ENCODE measurements at regions not wholly inside any gene's neighbourhood (a gene's known extent, or its start where the extent isn't known, plus 50 kb on each side); places are given as distances from the start of the nearest gene placed in this dataset.
"Not testable (repeated sequence)": the region's sequence is repeated elsewhere in the genome, so short reads cannot be mapped to it uniquely, and the experiment has no call there.

- H3K4me3 Mint-ChIP-seq; H3K27ac Mint-ChIP-seq; H3K9me3 ChIP-seq (ENCODE audit: control insufficient read depth, insufficient read depth, low read length): not testable (repeated sequence)
These were observed 290.1 kb downstream of the ZNF716 start for GRCh38 chr7:57740126-57740525.

GRCh38 chr7:57769131-57769530 lies 319.2 kb downstream of the ZNF716 start:
- no peak overlapping the region for H3K4me3 Mint-ChIP-seq
- H3K36me3 Mint-ChIP-seq = no peaks in the 10 kb centered on the region
- no peaks in the 10 kb centered on the region for H3K27me3 Mint-ChIP-seq (ENCODE audit: low read depth in 2 of 2)
- no peaks in the 10 kb centered on the region for H3K27me3 ChIP-seq (ENCODE audit: control insufficient read depth, insufficient read depth, low read length)
- TF ChIP-seq CTCF (IDR thresholded peaks at IDR 0.05) = no peak
- H3K27ac Mint-ChIP-seq = no peak overlapping the region
- no peak overlapping the region for H3K4me3 ChIP-seq (ENCODE audit: low read length)
- 77% methylated on average over 5 of the region's 5 CpGs for WGBS (ENCODE audit: insufficient coverage)
- H3K27ac ChIP-seq (ENCODE audit: low read length) = no peak overlapping the region
- DNase-seq (no peak), ATAC-seq (no peak)
- intact Hi-C loops (cut with micrococcal nuclease) = no loop called here
- H3K9me3 ChIP-seq (ENCODE audit: control insufficient read depth, insufficient read depth, low read length) = peaks cover 42% of the 10 kb centered on the region
- H3K9me3 Mint-ChIP-seq = peaks cover 8 to 24% of the 10 kb centered on the region in 2 donors
- no peaks in the 10 kb centered on the region for H3K4me1 Mint-ChIP-seq
- no peaks in the 10 kb centered on the region for H3K36me3 ChIP-seq (ENCODE audit: control insufficient read depth, insufficient read depth, low read length)
- H3K4me1 ChIP-seq (ENCODE audit: control insufficient read depth, insufficient read depth, low read length) = no peaks in the 10 kb centered on the region

More at GRCh38 chr7:57740126-57740525, 290.1 kb downstream of the ZNF716 start:
- H3K27me3 ChIP-seq (ENCODE audit: control insufficient read depth, insufficient read depth, low read length); H3K4me3 ChIP-seq (ENCODE audit: low read length); ATAC-seq; H3K27ac ChIP-seq (ENCODE audit: low read length); H3K36me3 ChIP-seq (ENCODE audit: control insufficient read depth, insufficient read depth, low read length); H3K27me3 Mint-ChIP-seq (ENCODE audit: low read depth in 2 of 2); DNase-seq; intact Hi-C loops (cut with micrococcal nuclease); H3K36me3 Mint-ChIP-seq; H3K4me1 Mint-ChIP-seq; H3K4me1 ChIP-seq (ENCODE audit: control insufficient read depth, insufficient read depth, low read length): not testable (repeated sequence)
- peaks cover 11 to 17% of the 10 kb centered on the region in 2 donors for H3K9me3 Mint-ChIP-seq
- 63% methylated on average over 3 of the region's 3 CpGs for WGBS (ENCODE audit: insufficient coverage)

- WGBS (ENCODE audit: insufficient coverage) = 80% methylated on average over 24 of the region's 24 CpGs
- peaks cover 44% of the 10 kb centered on the region for H3K9me3 ChIP-seq (ENCODE audit: control insufficient read depth, insufficient read depth, low read length)
- no peaks in the 10 kb centered on the region for H3K27me3 ChIP-seq (ENCODE audit: control insufficient read depth, insufficient read depth, low read length)
- no peaks in the 10 kb centered on the region for H3K36me3 Mint-ChIP-seq
- no peak overlapping the region for H3K27ac Mint-ChIP-seq
- no peak overlapping the region for H3K4me3 ChIP-seq (ENCODE audit: low read length)
- no peaks in the 10 kb centered on the region for H3K4me1 Mint-ChIP-seq
- no peaks in the 10 kb centered on the region for H3K36me3 ChIP-seq (ENCODE audit: control insufficient read depth, insufficient read depth, low read length)
- TF ChIP-seq CTCF (IDR thresholded peaks at IDR 0.05) = no peak
- H3K27ac ChIP-seq (ENCODE audit: low read length) = no peak overlapping the region
- no peaks in the 10 kb centered on the region for H3K27me3 Mint-ChIP-seq (ENCODE audit: low read depth in 2 of 2)
- intact Hi-C loops (cut with micrococcal nuclease) = no loop called here
- no peak overlapping the region for H3K4me3 Mint-ChIP-seq
- peaks cover 9 to 25% of the 10 kb centered on the region in 2 donors for H3K9me3 Mint-ChIP-seq
- H3K4me1 ChIP-seq (ENCODE audit: control insufficient read depth, insufficient read depth, low read length) = no peaks in the 10 kb centered on the region
- no peak for ATAC-seq
- DNase-seq = no peak
These were observed 320.0 kb downstream of the ZNF716 start for GRCh38 chr7:57769958-57770357.

GRCh38 chr7:57772126-57772924 lies 322.3 kb downstream of the ZNF716 start:
- peaks cover 65% of the 10 kb centered on the region for H3K9me3 ChIP-seq (ENCODE audit: control insufficient read depth, insufficient read depth, low read length)
- H3K4me3 Mint-ChIP-seq = no peak overlapping the region
- 88% methylated on average over 38 of the region's 42 CpGs for WGBS (ENCODE audit: insufficient coverage)

More at GRCh38 chr7:57772126-57772924, 322.3 kb downstream of the ZNF716 start:
- Histone ChIP-seq H3K4me1 (ENCODE audit: control insufficient read depth, insufficient read depth, low read length) (no peaks in the 10 kb centered on the region), H3K36me3 (ENCODE audit: control insufficient read depth, insufficient read depth, low read length) (no peaks in the 10 kb centered on the region), H3K4me3 (ENCODE audit: low read length) (no peak overlapping the region), H3K27me3 (ENCODE audit: control insufficient read depth, insufficient read depth, low read length) (no peaks in the 10 kb centered on the region), H3K27ac (ENCODE audit: low read length) (no peak overlapping the region)
- H3K9me3 Mint-ChIP-seq = peaks cover 13 to 30% of the 10 kb centered on the region in 2 donors
- H3K27me3 Mint-ChIP-seq (ENCODE audit: low read depth in 2 of 2) = no peaks in the 10 kb centered on the region
- no peak for TF ChIP-seq CTCF (IDR thresholded peaks at IDR 0.05)
- H3K27ac Mint-ChIP-seq = no peak overlapping the region
- DNase-seq = no peak
- ATAC-seq = no peak
- intact Hi-C loops (cut with micrococcal nuclease) = no loop called here
- peaks cover 6% of the 10 kb centered on the region for H3K36me3 Mint-ChIP-seq
- no peaks in the 10 kb centered on the region for H3K4me1 Mint-ChIP-seq

All from natural killer cell (primary cell).